Astrocyte of the spinal cord (primary cell): ENCODE measurements at regions not wholly inside any gene's neighbourhood (a gene's known extent, or its start where the extent isn't known, plus 50 kb on each side); places are given as distances from the start of the nearest gene placed in this dataset.

Source experiments
- DNase-seq: peaks from one replicate; pipeline ENCODE4 v3.0.0; 2011; ENCODE audit warnings: low read depth, low spot score
- H3K4me3 ChIP-seq: 2 replicates; pipeline ENCODE4 v1.5.1; 2011; ENCODE audit warnings: low read depth, mild to moderate bottlenecking, low read length, moderate library complexity
- in situ Hi-C: cut with HindIII; loops from 2 replicates; pipeline ENCODE4 v1.10.0; 2017; ENCODE audit warnings: low sequenced_read_pairs
- TF ChIP-seq, protein P1 (sequence below): IDR thresholded peaks from 2 replicates; pipeline ENCODE4 v1.5.1; 2012; ENCODE audit warnings: low read depth, mild to moderate bottlenecking, low read length, inconsistent platforms

DNA sequence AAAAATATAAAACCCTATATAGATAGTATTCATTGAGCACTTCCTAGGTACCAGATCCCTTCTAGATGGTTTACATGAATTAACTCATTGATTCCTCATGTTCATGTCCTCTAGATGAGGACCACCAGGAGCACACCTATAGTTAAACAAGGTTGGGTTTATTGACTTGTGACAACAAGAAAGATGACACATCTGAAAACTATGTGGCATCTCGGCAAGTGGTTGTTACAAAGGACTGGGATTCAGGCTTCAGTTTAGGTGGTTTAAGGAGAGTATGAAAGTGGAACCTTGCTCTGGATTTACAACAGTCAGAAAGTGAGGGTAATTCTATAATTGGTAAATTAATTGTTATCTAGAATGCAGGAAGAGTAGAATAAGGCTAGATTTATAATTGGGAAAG, 99.0 kb upstream of the PHF14 start:
- in situ Hi-C loops = no loop called here
- TF ChIP-seq, protein P1, sequence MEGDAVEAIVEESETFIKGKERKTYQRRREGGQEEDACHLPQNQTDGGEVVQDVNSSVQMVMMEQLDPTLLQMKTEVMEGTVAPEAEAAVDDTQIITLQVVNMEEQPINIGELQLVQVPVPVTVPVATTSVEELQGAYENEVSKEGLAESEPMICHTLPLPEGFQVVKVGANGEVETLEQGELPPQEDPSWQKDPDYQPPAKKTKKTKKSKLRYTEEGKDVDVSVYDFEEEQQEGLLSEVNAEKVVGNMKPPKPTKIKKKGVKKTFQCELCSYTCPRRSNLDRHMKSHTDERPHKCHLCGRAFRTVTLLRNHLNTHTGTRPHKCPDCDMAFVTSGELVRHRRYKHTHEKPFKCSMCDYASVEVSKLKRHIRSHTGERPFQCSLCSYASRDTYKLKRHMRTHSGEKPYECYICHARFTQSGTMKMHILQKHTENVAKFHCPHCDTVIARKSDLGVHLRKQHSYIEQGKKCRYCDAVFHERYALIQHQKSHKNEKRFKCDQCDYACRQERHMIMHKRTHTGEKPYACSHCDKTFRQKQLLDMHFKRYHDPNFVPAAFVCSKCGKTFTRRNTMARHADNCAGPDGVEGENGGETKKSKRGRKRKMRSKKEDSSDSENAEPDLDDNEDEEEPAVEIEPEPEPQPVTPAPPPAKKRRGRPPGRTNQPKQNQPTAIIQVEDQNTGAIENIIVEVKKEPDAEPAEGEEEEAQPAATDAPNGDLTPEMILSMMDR = no peak
- DNase-seq = no peak
- H3K4me3 ChIP-seq = no peak overlapping the region

DNA sequence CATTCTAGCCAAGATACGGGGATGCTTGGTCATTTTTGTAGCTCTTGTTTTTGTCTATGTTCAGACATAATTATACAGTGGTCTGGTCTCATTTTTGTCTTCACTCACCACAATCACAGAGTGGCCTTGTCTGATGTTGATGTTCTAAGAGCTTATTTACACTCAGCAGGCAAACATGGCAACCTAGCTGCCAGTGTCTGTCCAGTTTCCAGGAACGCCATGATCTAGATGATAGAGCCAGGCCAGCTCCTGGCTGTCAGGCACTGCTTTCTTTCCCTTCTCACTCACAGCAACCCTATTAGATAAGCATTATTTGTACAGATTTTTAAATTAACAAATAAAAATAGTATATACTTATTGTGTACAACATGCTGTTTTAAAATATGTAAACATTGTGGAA, 98.6 kb upstream of the PHF14 start:
- no peak overlapping the region for H3K4me3 ChIP-seq
- TF ChIP-seq, protein P1 = no peak
- in situ Hi-C loops = no loop called here
- no peak for DNase-seq

DNA sequence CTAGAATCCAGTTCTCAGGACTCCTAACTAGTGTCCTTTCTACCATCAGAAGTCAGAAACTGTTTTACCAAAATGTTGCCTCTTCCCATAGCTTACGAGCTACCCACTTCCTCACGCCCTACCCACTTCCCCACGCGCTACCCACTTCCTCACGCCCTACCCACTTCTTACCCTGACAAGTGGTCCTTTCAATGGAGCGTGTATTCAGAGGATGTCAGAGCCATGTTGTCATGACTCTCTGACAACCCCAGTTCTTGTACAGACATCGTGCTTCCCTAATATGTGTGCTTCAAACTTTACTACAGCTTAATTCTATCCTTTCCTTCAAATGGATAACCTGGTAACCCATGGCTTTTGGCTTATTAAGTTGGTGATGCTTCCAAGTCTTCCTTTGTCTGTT, 84.8 kb upstream of the PHF14 start:
- no peak for DNase-seq
- in situ Hi-C loops = no loop called here
- TF ChIP-seq, protein P1 = no peak

DNA sequence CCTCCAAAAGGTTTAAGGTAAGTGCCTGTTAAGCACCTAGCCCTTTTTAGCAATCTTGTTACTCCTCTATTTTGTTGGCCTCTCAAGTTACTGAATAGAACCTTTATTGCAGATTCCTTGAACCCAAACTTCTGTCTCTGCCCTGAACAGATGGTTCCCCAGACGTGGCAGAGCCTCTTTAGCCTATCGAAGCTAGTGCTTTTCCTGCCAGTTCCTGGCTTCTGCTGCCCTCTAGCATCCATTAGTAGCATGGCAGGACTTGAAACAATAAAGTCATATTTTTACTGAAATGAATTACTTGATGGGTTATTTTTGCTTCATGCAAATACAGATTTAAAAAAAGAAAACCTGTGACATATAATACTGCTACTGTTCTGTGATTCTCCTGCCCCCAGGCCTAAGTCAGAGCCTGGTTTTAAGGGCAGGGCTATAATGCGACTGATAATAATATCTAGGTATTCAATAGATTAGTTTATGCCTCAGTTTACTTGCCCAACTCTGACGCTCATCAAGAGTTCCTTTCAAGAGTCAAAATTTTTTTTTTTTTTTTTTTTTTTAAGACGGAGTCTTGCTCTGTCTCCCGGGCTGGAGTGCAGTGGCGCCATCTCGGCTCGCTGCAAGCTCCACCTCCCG, 84.3 kb upstream of the PHF14 start:
- H3K4me3 ChIP-seq = no peak overlapping the region
- in situ Hi-C loops = no loop called here
- peak; percentile 58 for DNase-seq
- TF ChIP-seq, protein P1 = peak; percentile 74

More for the DNA sequence above, 84.8 kb upstream of the PHF14 start:
- H3K4me3 ChIP-seq = no peak overlapping the region

DNA sequence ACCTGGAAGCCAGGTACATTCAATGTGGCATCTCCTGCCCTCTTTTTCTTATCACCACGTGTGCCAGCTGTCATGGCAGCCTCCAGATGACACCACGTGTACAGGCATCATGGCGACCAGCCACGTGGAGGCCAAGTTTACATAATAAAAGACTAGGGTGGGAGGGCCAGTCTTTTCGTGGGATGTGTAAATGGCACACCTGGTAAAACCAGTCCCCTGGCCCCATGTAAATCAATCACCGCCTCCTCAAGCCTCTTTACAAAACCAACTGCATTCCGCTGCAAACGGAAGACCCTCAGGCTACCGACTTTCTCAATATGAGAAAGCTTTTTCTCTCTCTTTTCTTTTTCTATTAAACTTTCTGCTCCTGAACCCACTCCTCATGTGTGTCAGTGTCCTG, 65.1 kb upstream of the PHF14 start:
- TF ChIP-seq, protein P1 = no peak
- no peak for DNase-seq
- no peak overlapping the region for H3K4me3 ChIP-seq
- in situ Hi-C loops = no loop called here

DNA sequence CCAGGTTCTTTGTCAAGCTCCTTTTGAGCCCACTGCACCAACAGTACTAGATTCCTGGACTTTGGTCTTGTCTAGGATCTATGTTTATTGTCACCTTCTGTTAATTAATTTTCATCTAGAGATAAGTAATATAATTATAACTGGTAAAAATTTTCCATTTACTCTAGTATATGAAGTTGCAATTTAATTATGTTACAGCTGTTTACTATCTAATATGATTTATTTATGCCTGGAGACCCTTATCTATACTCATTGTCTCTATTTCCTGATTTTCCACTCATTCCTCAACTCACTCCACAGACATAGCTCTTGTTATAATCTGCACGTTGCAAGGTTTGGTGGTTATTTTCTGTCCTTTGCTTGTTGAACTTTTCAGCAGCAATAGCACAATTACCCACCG, 63.2 kb upstream of the PHF14 start:
- DNase-seq = no peak
- TF ChIP-seq, protein P1 = no peak
- H3K4me3 ChIP-seq = no peak overlapping the region
- in situ Hi-C loops = no loop called here

DNA sequence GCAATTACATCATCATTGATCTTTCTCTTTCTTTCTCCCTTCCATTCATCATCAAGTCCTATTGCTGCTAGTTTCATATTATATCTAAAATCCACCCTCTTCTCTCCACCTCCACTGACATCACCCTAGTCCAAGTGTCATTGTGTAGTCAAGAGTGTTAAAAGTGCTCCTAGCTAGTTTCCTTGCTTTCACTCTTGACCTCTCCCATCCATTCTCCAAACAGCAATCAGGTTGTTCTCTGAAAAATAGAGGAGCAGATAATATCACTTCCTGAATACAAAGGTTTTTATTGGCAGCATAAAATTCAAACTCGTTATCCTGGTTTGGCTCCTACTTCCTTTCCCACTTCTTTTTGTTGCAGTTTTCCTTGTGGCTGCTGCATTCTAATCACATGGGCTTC, 61.6 kb upstream of the PHF14 start:
- DNase-seq = no peak
- TF ChIP-seq, protein P1 = no peak
- in situ Hi-C loops = no loop called here
- no peak overlapping the region for H3K4me3 ChIP-seq
